GM18868 (cell line): ENCODE measurements at regions not wholly inside any gene's neighbourhood (a gene's known extent, or its start where the extent isn't known, plus 50 kb on each side); places are given as distances from the start of the nearest gene placed in this dataset.

Experiments
- ATAC-seq: cut with Tn5 transposase; IDR thresholded peaks from one replicate; pipeline ENCODE4 v1.9.1; 2021; ENCODE audit warnings: mild to moderate bottlenecking, moderate library complexity; ENCODE audit not compliant: unreplicated experiment

DNA sequence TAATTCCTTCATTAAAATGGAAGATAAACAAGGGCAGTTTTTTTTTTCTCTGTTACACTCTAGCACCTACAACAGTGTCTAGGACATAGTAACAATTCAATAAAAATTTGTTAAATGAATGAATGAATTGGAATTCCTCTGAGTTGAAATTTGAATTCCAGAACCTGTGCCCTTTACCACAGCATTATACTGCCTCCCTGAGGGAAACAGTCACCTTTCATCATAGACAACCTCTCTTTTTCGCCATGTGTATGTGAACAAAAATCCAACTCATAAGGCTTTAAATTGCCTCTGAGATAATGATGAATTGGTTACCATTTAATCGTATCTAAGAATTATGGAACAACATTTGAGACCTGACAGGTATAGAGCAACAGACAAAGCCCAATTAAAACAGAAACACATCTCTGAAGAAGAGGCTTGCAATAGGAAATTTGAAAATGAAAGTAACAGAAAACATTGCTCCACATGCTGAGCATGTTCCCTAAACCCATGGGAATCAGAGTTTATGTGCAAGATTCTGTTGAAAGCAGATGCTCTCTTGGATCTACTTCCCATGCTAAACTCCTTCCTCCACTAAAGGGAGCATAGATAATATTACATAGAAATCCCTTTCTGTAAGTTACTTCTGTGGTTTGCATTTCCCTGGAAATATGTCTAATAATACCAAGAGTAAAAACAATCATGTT is 657.8 kb downstream of the GALC start:
- no peak for ATAC-seq

DNA sequence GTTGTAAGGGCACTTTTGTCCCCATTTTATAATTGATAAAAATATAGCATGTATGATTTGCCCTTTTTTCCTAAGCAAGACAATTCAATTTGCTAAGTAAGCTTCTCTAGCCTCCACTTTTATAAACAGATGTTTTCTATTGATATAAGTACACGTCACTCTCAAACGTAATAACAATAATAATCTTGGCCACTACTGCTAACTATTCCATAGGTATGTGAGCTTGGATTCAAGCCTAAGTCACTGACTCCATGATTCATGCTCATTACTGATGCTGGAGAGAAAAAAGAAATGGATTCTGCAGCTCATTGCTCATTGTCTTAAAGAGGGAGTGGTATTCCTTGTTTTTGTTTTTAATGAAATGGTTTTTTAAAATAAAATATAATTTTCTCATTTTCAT is 661.0 kb downstream of the GALC start:
- ATAC-seq, result no peak

GRCh38 chr14:87325741-87326140 is 667.2 kb downstream of the GALC start:
- no peak for ATAC-seq

GRCh38 chr14:87323191-87323590 is 669.8 kb downstream of the GALC start:
- no peak for ATAC-seq

- no peak for ATAC-seq
Observed at GRCh38 chr14:87321548-87321947, 671.4 kb downstream of the GALC start.

DNA sequence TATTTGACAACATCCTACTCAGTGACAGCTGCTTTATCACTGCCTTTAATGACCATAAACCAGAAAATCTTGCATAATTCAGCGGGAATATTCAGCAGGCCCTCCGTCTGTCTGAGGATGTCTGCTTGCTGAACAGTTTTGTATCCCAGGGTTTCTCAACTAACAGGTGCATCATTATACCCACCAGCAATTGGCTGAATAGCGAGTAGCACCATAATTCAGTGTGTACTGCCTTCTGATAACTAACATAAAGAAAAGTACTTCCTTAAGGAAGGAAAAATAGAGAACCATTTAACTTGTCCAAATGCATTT is 680.1 kb downstream of the GALC start:
- ATAC-seq, result no peak

DNA sequence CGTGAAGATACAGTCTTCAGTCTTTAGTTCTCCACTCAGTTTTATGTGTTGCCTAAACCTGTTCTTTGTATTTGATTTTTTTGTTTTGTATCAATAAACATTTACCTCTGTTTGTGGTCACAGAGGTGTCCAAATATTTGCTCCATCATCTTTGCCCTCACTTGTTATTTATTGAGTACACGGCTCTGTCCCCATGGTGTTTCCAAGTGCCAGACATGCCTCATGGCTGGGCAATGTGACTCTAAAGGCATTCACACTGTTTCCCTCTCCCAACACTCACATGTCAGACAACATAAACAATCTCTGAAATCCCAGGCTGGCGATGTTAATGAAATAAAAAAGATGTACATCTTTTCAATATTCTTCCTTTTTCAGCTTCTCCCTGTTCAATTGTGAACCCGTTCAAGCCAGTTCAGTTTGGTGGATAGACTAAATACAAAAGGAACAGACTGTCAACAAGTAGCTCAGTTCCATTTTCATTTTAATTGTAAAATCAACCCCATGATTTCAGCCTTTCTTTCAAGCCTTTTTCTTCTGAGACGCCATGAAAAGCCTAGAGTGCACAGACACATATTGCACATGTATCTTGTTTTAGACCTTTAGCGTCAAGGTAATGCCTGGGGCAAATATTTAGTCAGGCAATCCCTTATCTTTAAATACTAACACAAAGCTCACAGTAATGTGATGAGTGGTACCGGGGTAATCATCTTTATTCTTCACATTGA is 680.7 kb downstream of the GALC start:
- no peak for ATAC-seq

GRCh38 chr14:87309557-87309956 is 683.4 kb downstream of the GALC start:
- ATAC-seq, result no peak

GRCh38 chr14:87306409-87307168 is 686.4 kb downstream of the GALC start:
- no peak for ATAC-seq

- ATAC-seq, result no peak
Observed at GRCh38 chr14:87305345-87305744, 687.6 kb downstream of the GALC start.

DNA sequence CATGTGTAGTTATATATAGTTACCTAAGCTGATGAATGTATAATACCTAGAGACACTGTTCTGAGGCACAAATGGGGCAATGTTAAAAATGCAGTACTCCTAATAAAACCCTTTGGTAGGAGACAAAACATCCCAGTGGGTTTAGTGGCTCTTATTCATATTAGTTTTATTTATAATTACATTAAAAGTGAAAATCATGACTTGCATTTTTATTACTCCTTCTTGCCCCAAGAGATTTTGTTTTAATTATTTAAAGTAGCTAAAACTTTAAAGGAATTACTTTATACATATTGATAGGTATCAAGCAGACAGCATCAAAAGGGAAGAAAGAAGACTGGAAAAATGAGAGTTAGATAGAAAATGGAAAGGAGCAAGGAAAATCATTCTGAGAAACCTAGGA is 688.6 kb downstream of the GALC start:
- no peak for ATAC-seq

DNA sequence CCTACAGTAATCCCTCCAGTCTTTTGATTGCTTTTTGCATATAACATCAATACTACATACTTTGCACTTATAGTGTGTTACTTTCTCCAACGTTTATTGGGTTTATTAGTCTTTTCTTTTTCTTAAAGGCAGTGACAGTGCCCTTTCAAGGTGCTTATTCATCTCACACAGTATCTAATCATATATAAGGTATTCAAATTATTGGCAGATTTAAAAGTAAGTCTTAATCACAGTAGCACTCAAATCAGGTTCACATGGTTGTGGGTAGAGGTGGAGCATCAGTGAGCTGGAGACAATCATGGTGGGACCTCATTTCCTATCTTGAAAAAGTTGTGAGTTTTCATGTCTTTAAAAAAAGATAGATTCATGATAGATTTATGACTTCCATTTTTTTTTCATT is 706.2 kb downstream of the GALC start:
- no peak for ATAC-seq

GRCh38 chr14:87286191-87286590 is 706.8 kb downstream of the GALC start:
- no peak for ATAC-seq

DNA sequence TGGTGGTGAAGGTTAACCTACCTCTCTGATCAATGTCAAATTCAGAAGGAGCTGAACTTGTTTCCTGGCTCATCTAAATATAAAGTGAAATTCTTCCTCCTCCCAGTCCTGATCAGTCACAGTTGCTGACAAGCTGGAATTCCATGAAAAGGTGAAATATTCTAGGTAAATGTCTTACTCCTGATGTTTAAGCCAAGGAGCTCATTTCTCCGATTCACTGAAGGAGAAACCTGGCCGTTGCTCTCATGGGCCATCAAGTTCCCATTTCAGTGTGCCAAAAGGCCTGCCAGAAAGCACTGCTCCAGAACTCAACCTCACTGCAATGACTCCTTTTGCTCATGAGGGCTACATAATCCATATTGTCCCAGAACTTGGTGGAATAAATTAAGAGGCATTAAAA is 707.5 kb downstream of the GALC start:
- ATAC-seq, result no peak

DNA sequence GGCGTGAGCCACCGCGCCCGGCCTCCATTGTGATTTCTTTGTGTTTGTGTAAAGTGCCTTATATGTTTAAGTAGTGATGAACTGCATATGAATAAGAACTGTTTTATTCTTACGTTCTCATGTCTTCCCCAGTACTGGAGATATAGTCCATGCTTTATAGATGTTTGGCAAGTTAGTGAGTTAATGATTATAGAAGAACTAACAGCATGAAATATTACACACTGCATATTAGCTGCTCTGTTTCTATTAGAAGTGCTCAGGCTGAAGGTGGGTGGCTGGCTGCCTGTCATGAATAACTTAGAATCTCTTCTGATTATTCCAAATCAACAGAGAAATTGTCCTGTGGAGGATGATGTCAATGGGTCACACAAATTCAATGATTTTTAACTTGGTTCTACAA is 709.4 kb downstream of the GALC start:
- no peak for ATAC-seq

GRCh38 chr14:87282266-87282665 is 710.7 kb downstream of the GALC start:
- ATAC-seq, result no peak

- ATAC-seq, result no peak
Observed at GRCh38 chr14:87278415-87278814, 714.6 kb downstream of the GALC start.

GRCh38 chr14:87271331-87271730 is 721.7 kb downstream of the GALC start:
- ATAC-seq, result no peak

DNA sequence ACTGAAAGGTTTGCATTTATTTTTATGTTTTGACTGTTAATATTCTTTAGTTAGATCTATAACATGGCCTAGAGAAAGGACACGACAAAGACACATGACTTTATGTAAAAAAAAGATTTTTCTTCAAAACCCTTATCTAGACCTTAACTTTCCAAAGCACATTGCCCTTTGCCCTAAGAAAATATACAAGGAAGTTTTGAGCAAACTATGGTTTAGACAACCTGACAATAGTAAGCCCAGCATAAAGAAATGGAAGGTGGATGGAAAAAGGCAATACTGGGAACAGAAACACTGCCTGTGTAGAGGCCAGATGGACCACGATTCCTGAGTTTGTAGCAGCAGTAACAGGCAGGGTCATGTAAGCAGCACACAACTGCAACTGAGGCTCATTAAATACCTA is 724.0 kb downstream of the GALC start:
- ATAC-seq, result no peak

DNA sequence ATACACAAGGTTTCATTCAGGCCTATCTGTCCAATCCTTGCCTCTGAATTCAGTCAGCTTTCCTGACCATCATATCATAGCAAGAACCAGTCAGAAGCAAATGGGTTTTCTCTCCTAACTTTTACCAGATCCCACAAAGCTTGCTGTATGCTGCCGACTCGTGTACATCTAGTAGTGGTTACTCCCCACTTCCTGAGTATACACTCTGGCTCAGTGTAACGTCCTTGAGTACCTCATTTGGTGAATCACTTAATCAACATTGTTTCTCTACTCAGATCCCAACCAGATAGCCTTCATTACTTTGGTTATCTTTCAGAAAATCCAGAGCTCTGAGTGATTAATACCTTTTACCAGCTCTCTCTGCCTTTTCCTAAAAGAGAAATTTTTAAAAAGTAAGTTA is 728.2 kb downstream of the GALC start:
- ATAC-seq, result no peak

DNA sequence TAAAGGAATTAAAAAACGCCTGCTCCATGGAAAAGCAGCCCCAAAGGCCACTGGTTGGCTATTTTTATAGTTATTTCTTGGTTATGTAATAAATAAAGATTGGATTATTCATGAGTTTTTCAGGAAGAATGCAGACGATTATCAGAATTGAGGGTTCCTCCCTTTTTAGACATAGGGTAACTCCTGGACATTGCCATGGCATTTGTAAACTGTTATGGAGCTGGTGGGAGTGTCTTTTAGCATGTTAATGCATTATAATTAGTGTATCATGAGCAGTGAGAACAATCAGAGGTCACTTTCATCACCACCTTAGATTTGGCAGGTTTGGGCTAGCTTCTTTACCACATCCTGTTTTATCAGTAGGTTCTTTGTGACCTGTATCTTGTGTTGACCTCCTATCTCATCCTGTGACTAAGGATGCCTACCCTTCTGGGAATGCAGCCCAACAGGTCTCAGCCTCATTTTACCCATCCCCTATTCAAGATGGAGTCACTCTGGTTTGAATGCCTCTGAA is 728.7 kb downstream of the GALC start:
- no peak for ATAC-seq

DNA sequence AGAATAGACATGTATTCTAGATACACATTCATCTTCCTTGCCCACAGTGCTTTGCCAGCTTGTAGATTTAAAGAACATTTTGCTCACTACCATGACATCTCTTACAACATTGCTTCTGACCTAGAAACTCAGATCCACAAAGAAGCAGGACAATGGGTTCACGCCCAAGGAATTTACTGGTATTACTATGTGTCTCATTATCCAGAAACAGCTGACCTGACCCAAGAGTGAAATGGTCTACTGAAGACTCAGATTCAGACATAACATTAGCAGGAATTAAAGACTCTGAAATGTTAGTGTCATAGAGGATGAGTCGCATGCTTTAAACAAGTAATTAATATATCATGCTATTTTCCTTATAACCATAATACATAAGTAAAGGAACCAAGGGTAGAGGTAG is 731.4 kb downstream of the GALC start:
- no peak for ATAC-seq
